ENCODE measurements at regions not wholly inside any gene's neighbourhood (a gene's known extent, or its start where the extent isn't known, plus 50 kb on each side); places are given as distances from the start of the nearest gene placed in this dataset.

DNA sequence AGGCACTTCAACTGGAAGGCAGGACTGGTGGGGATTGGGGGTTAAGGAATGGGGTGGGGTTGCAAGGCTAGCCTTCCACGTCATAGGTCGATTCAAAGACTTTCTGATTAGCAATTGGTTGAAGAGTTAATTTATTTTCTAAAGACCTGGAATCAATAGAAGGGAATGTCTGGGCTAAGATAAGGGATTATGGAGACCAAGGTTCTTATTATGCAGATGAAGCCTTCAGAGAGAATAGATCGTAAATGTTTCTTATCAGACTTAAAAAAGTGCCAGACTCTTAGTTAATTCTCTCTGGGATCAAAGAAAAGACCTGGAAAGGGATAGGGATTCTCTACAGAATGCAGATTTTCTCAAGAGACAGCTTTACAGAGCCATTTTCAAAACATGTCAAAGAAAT lies 368.0 kb upstream of the DLGAP1 start:
- Histone ChIP-seq H3K4me2 (ENCODE audit: low read length, poor library complexity, severe bottlenecking) (no peak overlapping the region), H3K36me3 (ENCODE audit: control insufficient read depth in 1 of 2, insufficient read depth in 2 of 2, low read depth in 1 of 2, low read length in 2 of 2) (no peaks in the 10 kb centered on the region), H3K79me1 (replicated peaks; ENCODE audit: low read length, poor library complexity, severe bottlenecking) (no peaks in the 10 kb centered on the region), H3K27ac (ENCODE audit: low read length, poor library complexity, severe bottlenecking) (no peak overlapping the region), H3K4me1 (ENCODE audit: control insufficient read depth, insufficient read depth, low read depth, low read length) (no peaks in the 10 kb centered on the region), H3K9me3 (ENCODE audit: control insufficient read depth, low read length) (peaks cover 12% of the 10 kb centered on the region), H2AK5ac (ENCODE audit: low read length, severe bottlenecking) (no peak overlapping the region), H2AFZ (ENCODE audit: low read depth, low read length) (no peak overlapping the region), H4K91ac (ENCODE audit: low read length) (no peak overlapping the region), H2BK12ac (ENCODE audit: low read length in 2 of 2) (no peak overlapping the region), H2BK5ac (ENCODE audit: low read depth, low read length, poor library complexity, severe bottlenecking) (no peak overlapping the region), H4K8ac (ENCODE audit: low read length) (no peak overlapping the region), H2BK15ac (ENCODE audit: low read depth, poor library complexity, severe bottlenecking) (no peak overlapping the region), H3K4ac (ENCODE audit: low read depth in 1 of 2, low read length in 2 of 2) (no peak overlapping the region), H2BK120ac (ENCODE audit: low read depth, low read length) (no peak overlapping the region), H3K18ac (ENCODE audit: low read depth in 1 of 2, low read length in 2 of 2) (no peak overlapping the region), H3K4me3 (ENCODE audit: insufficient read depth in 1 of 2, low read depth in 1 of 2, low read length in 2 of 2) (no peak overlapping the region), H3K27me3 (ENCODE audit: control insufficient read depth in 1 of 2, insufficient read depth in 1 of 2, low read length in 2 of 2) (no peaks in the 10 kb centered on the region), H3K23ac (ENCODE audit: low read length in 2 of 2) (no peak overlapping the region), H3K14ac (ENCODE audit: low read length in 2 of 2) (no peak overlapping the region), H3K9ac (ENCODE audit: low read length) (no peak overlapping the region)
- 49% methylated on average over 3 of the region's 3 CpGs for WGBS
- no peak for DNase-seq

DNA sequence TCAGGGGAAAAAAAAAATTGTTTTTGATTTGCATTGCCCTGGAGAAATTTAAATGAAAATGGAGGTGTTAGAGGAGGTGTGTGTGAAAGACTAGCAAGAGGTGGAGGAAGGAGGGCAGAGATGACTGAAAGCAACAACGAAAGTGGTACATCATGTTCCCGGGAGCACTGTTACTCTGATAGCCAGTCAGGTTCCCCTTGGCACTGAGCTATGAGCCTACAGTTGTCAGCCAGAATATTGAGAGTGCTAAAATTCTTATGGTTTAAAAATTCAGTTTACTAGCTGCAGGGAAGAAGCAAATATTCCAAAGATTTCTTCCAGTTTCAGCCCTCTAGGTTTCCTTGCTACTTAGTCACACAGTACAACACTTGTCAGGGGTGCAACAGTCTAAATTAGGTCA lies 366.7 kb upstream of the DLGAP1 start:
- Histone ChIP-seq H3K4me1 (ENCODE audit: control insufficient read depth, insufficient read depth, low read depth, low read length) (no peaks in the 10 kb centered on the region), H3K27me3 (ENCODE audit: control insufficient read depth in 1 of 2, insufficient read depth in 1 of 2, low read length in 2 of 2) (no peaks in the 10 kb centered on the region), H3K18ac (ENCODE audit: low read depth in 1 of 2, low read length in 2 of 2) (no peak overlapping the region), H3K9ac (ENCODE audit: low read length) (no peak overlapping the region), H3K9me3 (ENCODE audit: control insufficient read depth, low read length) (peaks cover 16% of the 10 kb centered on the region), H3K4me3 (ENCODE audit: insufficient read depth in 1 of 2, low read depth in 1 of 2, low read length in 2 of 2) (no peak overlapping the region), H2BK15ac (ENCODE audit: low read depth, poor library complexity, severe bottlenecking) (no peak overlapping the region), H4K8ac (ENCODE audit: low read length) (no peak overlapping the region), H3K79me1 (replicated peaks; ENCODE audit: low read length, poor library complexity, severe bottlenecking) (no peaks in the 10 kb centered on the region), H4K91ac (ENCODE audit: low read length) (no peak overlapping the region), H3K4me2 (ENCODE audit: low read length, poor library complexity, severe bottlenecking) (no peak overlapping the region), H3K36me3 (ENCODE audit: control insufficient read depth in 1 of 2, insufficient read depth in 2 of 2, low read depth in 1 of 2, low read length in 2 of 2) (no peaks in the 10 kb centered on the region), H2BK12ac (ENCODE audit: low read length in 2 of 2) (no peak overlapping the region), H3K4ac (ENCODE audit: low read depth in 1 of 2, low read length in 2 of 2) (no peak overlapping the region), H3K14ac (ENCODE audit: low read length in 2 of 2) (no peak overlapping the region), H3K23ac (ENCODE audit: low read length in 2 of 2) (no peak overlapping the region), H2BK120ac (ENCODE audit: low read depth, low read length) (no peak overlapping the region), H3K27ac (ENCODE audit: low read length, poor library complexity, severe bottlenecking) (no peak overlapping the region), H2AK5ac (ENCODE audit: low read length, severe bottlenecking) (no peak overlapping the region), H2BK5ac (ENCODE audit: low read depth, low read length, poor library complexity, severe bottlenecking) (no peak overlapping the region), H2AFZ (ENCODE audit: low read depth, low read length) (no peak overlapping the region)
- WGBS = 94% methylated on average over 2 of the region's 2 CpGs
- DNase-seq = no peak

DNA sequence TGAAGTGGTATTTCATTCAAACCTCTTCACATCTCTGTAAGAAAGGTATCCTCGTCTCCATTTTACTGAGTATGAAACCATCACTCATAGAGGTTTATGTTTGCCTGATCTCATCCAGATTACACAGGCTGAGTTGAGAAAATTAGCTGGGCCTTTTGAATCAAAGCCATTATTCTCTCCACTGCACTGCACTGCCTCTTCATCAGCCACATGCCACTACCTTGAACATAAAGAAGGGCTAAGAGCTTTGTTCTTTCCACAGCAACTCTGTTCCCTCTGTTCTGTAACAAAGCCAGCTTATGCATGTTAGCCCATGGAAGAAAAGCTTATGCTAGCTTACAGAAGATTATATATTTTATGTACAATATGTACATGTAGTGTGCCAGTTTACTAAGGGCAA lies 362.6 kb upstream of the DLGAP1 start:
- DNase-seq = no peak
- H3K27me3 ChIP-seq (ENCODE audit: control insufficient read depth in 1 of 2, insufficient read depth in 1 of 2, low read length in 2 of 2) = no peaks in the 10 kb centered on the region
- no peaks in the 10 kb centered on the region for H3K4me1 ChIP-seq (ENCODE audit: control insufficient read depth, insufficient read depth, low read depth, low read length)
- no peaks in the 10 kb centered on the region for H3K79me1 ChIP-seq (replicated peaks; ENCODE audit: low read length, poor library complexity, severe bottlenecking)
- H3K9ac ChIP-seq (ENCODE audit: low read length) = no peak overlapping the region
- H2BK15ac ChIP-seq (ENCODE audit: low read depth, poor library complexity, severe bottlenecking) = no peak overlapping the region
- H3K4me3 ChIP-seq (ENCODE audit: insufficient read depth in 1 of 2, low read depth in 1 of 2, low read length in 2 of 2) = no peak overlapping the region
- no peak overlapping the region for H4K91ac ChIP-seq (ENCODE audit: low read length)
- no peak overlapping the region for H3K27ac ChIP-seq (ENCODE audit: low read length, poor library complexity, severe bottlenecking)
- no peak overlapping the region for H3K4me2 ChIP-seq (ENCODE audit: low read length, poor library complexity, severe bottlenecking)
- H3K18ac ChIP-seq (ENCODE audit: low read depth in 1 of 2, low read length in 2 of 2) = no peak overlapping the region
- WGBS = 60% methylated on average over 1 of the region's 1 CpG
- H2BK120ac ChIP-seq (ENCODE audit: low read depth, low read length) = no peak overlapping the region
- no peak overlapping the region for H2AFZ ChIP-seq (ENCODE audit: low read depth, low read length)
- H3K14ac ChIP-seq (ENCODE audit: low read length in 2 of 2) = no peak overlapping the region
- no peak overlapping the region for H3K23ac ChIP-seq (ENCODE audit: low read length in 2 of 2)
- H2BK5ac ChIP-seq (ENCODE audit: low read depth, low read length, poor library complexity, severe bottlenecking) = no peak overlapping the region
- no peak overlapping the region for H3K4ac ChIP-seq (ENCODE audit: low read depth in 1 of 2, low read length in 2 of 2)
- no peak overlapping the region for H2BK12ac ChIP-seq (ENCODE audit: low read length in 2 of 2)
- no peaks in the 10 kb centered on the region for H3K36me3 ChIP-seq (ENCODE audit: control insufficient read depth in 1 of 2, insufficient read depth in 2 of 2, low read depth in 1 of 2, low read length in 2 of 2)
- H2AK5ac ChIP-seq (ENCODE audit: low read length, severe bottlenecking) = no peak overlapping the region
- H4K8ac ChIP-seq (ENCODE audit: low read length) = no peak overlapping the region
- H3K9me3 ChIP-seq (ENCODE audit: control insufficient read depth, low read length) = peaks cover 24% of the 10 kb centered on the region

DNA sequence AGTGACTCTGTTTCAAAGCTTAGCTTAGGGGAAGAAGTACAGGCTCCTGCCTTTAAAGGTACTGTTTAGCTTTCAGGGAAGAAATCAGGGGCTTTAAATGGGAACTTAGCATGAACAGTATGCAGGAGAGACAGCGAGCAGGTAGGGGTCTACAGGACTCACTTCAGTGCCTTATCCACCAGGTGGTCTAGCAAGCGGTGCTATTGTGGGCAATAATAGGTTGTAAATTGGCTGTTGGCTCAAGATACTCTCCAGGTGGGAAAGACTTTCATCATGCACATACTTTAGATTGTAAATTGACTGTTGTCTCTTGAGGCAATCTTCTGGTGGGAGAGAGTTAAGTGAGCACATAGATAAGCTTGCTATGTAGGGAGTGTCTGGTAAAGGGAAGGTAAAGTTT lies 358.6 kb upstream of the DLGAP1 start:
- Histone ChIP-seq H4K8ac (ENCODE audit: low read length) (no peak overlapping the region), H3K36me3 (ENCODE audit: control insufficient read depth in 1 of 2, insufficient read depth in 2 of 2, low read depth in 1 of 2, low read length in 2 of 2) (no peaks in the 10 kb centered on the region), H3K4me3 (ENCODE audit: insufficient read depth in 1 of 2, low read depth in 1 of 2, low read length in 2 of 2) (no peak overlapping the region), H2AFZ (ENCODE audit: low read depth, low read length) (no peak overlapping the region), H3K4me1 (ENCODE audit: control insufficient read depth, insufficient read depth, low read depth, low read length) (no peaks in the 10 kb centered on the region), H3K18ac (ENCODE audit: low read depth in 1 of 2, low read length in 2 of 2) (no peak overlapping the region), H3K14ac (ENCODE audit: low read length in 2 of 2) (no peak overlapping the region), H2AK5ac (ENCODE audit: low read length, severe bottlenecking) (no peak overlapping the region), H3K4me2 (ENCODE audit: low read length, poor library complexity, severe bottlenecking) (no peak overlapping the region), H3K27me3 (ENCODE audit: control insufficient read depth in 1 of 2, insufficient read depth in 1 of 2, low read length in 2 of 2) (no peaks in the 10 kb centered on the region), H2BK5ac (ENCODE audit: low read depth, low read length, poor library complexity, severe bottlenecking) (no peak overlapping the region), H2BK120ac (ENCODE audit: low read depth, low read length) (no peak overlapping the region), H3K79me1 (replicated peaks; ENCODE audit: low read length, poor library complexity, severe bottlenecking) (no peaks in the 10 kb centered on the region), H3K9me3 (ENCODE audit: control insufficient read depth, low read length) (peaks cover 20% of the 10 kb centered on the region), H3K27ac (ENCODE audit: low read length, poor library complexity, severe bottlenecking) (no peak overlapping the region), H4K91ac (ENCODE audit: low read length) (no peak overlapping the region), H3K4ac (ENCODE audit: low read depth in 1 of 2, low read length in 2 of 2) (no peak overlapping the region), H3K23ac (ENCODE audit: low read length in 2 of 2) (no peak overlapping the region), H3K9ac (ENCODE audit: low read length) (no peak overlapping the region), H2BK15ac (ENCODE audit: low read depth, poor library complexity, severe bottlenecking) (no peak overlapping the region), H2BK12ac (ENCODE audit: low read length in 2 of 2) (no peak overlapping the region)
- no peak for DNase-seq
- 49% methylated on average over 2 of the region's 2 CpGs for WGBS

All from mesenchymal stem cell (in vitro differentiated cells and primary cell).